Vagina (tissue), 2 donors: ENCODE measurements at regions not wholly inside any gene's neighbourhood (a gene's known extent, or its start where the extent isn't known, plus 50 kb on each side); places are given as distances from the start of the nearest gene placed in this dataset.
"Not testable (repeated sequence)": the region's sequence is repeated elsewhere in the genome, so short reads cannot be mapped to it uniquely, and the experiment has no call there.

Experiments
- DNase-seq, 2 donors: peaks; one replicate each; pipeline ENCODE4 v3.0.0-alpha.2; 2017; ENCODE audit errors: extremely low spot score in 2 of 2
- H3K27ac ChIP-seq: fragments of 200-600 bp; sonication (generic); one replicate; pipeline ENCODE4 v1.5.1; 2019
- H3K27me3 ChIP-seq: fragments of 200-600 bp; sonication (generic); one replicate; pipeline ENCODE4 v1.5.1; 2019
- H3K36me3 ChIP-seq, 2 donors: fragments of 200-600 bp; sonication (generic); one replicate each; pipeline ENCODE4 v1.5.1; 2017 to 2019
- H3K4me1 ChIP-seq: fragments of 200-600 bp; sonication (generic); one replicate; pipeline ENCODE4 v1.5.1; 2019
- H3K4me3 ChIP-seq, 2 donors: fragments of 200-600 bp; sonication (generic); 1 replicate in 1 of 2; 2 replicates in 1 of 2; pipeline ENCODE4 v1.5.1; 2016 to 2019
- H3K9me3 ChIP-seq: fragments of 200-600 bp; sonication (generic); one replicate; pipeline ENCODE4 v1.5.1; 2019
- CTCF ChIP-seq, 3 experiments: fragments of 450-650 bp in 2 of 3; fragments of 200-600 bp in 1 of 3; sonication (generic) in 1 of 3; IDR thresholded peaks; one replicate each; pipeline ENCODE4 v1.5.1; 2017 to 2019; ENCODE audit warnings: antibody characterized with exemption in 3 of 3, mild to moderate bottlenecking in 2 of 3, moderate library complexity in 2 of 3
- POLR2A ChIP-seq, 2 donors: fragments of 450-650 bp; IDR thresholded peaks; one replicate each; pipeline ENCODE4 v1.6.1; 2017; ENCODE audit warnings: antibody characterized with exemption in 2 of 2, mild to moderate bottlenecking in 2 of 2, moderate library complexity in 2 of 2
- POLR2AphosphoS5 ChIP-seq, 2 donors: sonication (generic); formaldehyde crosslinking; IDR thresholded peaks; one replicate each; pipeline ENCODE4 v1.9.0; 2017; ENCODE audit warnings: antibody characterized with exemption in 2 of 2, mild to moderate bottlenecking in 2 of 2, low read depth in 1 of 2; ENCODE audit not compliant: insufficient read depth in 1 of 2
- intact Hi-C: fragments of 100-400 bp; cut with DNase I; formaldehyde crosslinking; loops from one replicate; pipeline ENCODE4 v1.15.1; 2023

- no peak for DNase-seq
- H3K36me3 ChIP-seq = no peaks in the 10 kb centered on the region
- intact Hi-C loops = no loop called here
- no peak overlapping the region for H3K4me3 ChIP-seq
- no peak overlapping the region for H3K27ac ChIP-seq
- no peaks in the 10 kb centered on the region for H3K9me3 ChIP-seq
- no peaks in the 10 kb centered on the region for H3K27me3 ChIP-seq
- TF ChIP-seq POLR2AphosphoS5 (IDR thresholded peaks at IDR 0.05; ENCODE audit: insufficient read depth in 1 of 2, low read depth in 1 of 2) (no peak), CTCF (IDR thresholded peaks at IDR 0.05) (no peak)
- no peaks in the 10 kb centered on the region for H3K4me1 ChIP-seq
Observed at GRCh38 chr2:95707837-95708236, 116.0 kb downstream of the TRIM43 start.

- Histone ChIP-seq H3K27me3 (no peaks in the 10 kb centered on the region), H3K36me3 (no peaks in the 10 kb centered on the region), H3K9me3 (no peaks in the 10 kb centered on the region), H3K4me3 (no peak overlapping the region), H3K27ac (no peak overlapping the region), H3K4me1 (no peaks in the 10 kb centered on the region)
- no peak for TF ChIP-seq CTCF (IDR thresholded peaks at IDR 0.05)
- TF ChIP-seq POLR2AphosphoS5 (IDR thresholded peaks at IDR 0.05; ENCODE audit: insufficient read depth in 1 of 2, low read depth in 1 of 2) = no peak
- no peak for TF ChIP-seq POLR2A (IDR thresholded peaks at IDR 0.05)
- intact Hi-C loops = no loop called here
- DNase-seq = no peak
Observed at GRCh38 chr2:95709831-95710230, 118.0 kb downstream of the TRIM43 start.

DNA sequence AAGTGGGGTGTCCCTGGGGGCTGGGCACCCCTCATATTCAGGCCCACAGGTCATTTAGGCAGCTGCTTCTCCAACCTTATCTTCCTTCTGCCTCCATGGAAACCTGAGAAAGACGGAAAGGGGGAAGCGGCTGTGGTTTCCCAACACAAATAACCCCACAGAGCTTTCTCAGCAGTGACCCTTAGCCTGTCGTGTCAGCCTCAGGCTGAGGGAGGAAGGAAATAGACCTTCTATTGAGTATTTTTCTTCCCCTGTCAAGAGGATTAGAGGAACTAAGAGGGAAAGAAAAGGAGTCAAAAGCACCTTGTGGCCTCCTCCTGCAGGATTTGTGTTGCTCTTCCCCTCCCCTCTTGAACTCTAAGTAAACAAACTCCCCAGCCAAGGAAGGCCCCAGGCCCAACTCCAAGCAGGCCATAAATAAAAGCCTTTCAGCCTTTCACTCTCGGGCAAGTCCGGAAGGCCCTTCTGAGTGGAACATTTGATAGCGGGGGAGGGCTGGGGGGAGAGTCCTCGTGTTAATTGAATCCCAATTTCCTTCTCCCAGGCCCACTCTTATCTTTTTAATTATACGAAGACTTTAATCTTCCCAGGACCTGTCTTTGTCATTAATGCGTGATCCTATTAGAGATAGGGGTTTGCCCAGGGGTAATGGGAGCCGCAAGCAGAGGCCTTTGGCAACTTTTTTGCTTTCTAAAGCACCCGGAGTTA is 121.8 kb downstream of the TRIM43 start:
- H3K4me1 ChIP-seq, H3K9me3 ChIP-seq, H3K4me3 ChIP-seq, intact Hi-C loops, DNase-seq, H3K27ac ChIP-seq, H3K27me3 ChIP-seq, H3K36me3 ChIP-seq: not testable (repeated sequence)

DNA sequence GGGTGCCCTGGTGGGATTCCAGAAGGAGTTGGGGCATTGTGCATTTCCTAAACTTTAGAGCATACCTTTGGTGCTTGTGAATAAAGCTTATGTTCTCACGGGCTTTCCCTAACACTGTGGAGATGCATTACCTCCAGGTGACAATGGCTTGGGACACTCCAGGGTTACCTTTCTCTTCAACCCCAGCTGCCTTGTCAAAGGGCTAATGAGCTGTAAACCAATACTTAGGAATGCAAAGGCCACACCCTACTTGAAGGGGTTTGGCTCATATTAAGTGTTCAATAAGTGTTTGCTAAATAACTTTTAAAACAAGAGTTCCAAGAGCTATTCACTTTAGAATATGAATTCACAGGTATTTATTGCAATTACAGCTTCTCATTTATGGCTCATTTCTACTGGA is 122.6 kb downstream of the TRIM43 start:
- H3K4me3 ChIP-seq, intact Hi-C loops, DNase-seq, H3K27ac ChIP-seq, H3K36me3 ChIP-seq, H3K9me3 ChIP-seq, H3K27me3 ChIP-seq, H3K4me1 ChIP-seq: not testable (repeated sequence)

- intact Hi-C loops = no loop called here
Observed at GRCh38 chr2:95719473-95720060, 127.8 kb downstream of the TRIM43 start.

More at GRCh38 chr2:95719473-95720060, 127.8 kb downstream of the TRIM43 start:
- no peak overlapping the region for H3K27ac ChIP-seq
- no peaks in the 10 kb centered on the region for H3K27me3 ChIP-seq
- H3K4me1 ChIP-seq = no peaks in the 10 kb centered on the region
- peak in 1 of 2 donors; percentile 62 for DNase-seq
- H3K9me3 ChIP-seq = no peaks in the 10 kb centered on the region
- TF ChIP-seq POLR2A (IDR thresholded peaks at IDR 0.05) (no peak), POLR2AphosphoS5 (IDR thresholded peaks at IDR 0.05; ENCODE audit: insufficient read depth in 1 of 2, low read depth in 1 of 2) (no peak), CTCF (IDR thresholded peaks at IDR 0.05) (no peak)
- no peaks in the 10 kb centered on the region for H3K36me3 ChIP-seq
- H3K4me3 ChIP-seq = no peak overlapping the region
